COLO668 (cell line): ENCODE measurements at regions not wholly inside any gene's neighbourhood (a gene's known extent, or its start where the extent isn't known, plus 50 kb on each side); places are given as distances from the start of the nearest gene placed in this dataset.
"Not testable (repeated sequence)": the region's sequence is repeated elsewhere in the genome, so short reads cannot be mapped to it uniquely, and the experiment has no call there.

ENCODE experiments used
- DNase-seq: peaks from one replicate; lab custom pipeline; 2025; ENCODE audit not compliant: unreplicated experiment; lab: John Stamatoyannopoulos, UW

- DNase-seq, result no peak
Measured at GRCh38 chr7:153514032-153514431, 538.2 kb upstream of the DPP6 start.

GRCh38 chr7:153515359-153515758 is 536.8 kb upstream of the DPP6 start:
- no peak for DNase-seq

DNA sequence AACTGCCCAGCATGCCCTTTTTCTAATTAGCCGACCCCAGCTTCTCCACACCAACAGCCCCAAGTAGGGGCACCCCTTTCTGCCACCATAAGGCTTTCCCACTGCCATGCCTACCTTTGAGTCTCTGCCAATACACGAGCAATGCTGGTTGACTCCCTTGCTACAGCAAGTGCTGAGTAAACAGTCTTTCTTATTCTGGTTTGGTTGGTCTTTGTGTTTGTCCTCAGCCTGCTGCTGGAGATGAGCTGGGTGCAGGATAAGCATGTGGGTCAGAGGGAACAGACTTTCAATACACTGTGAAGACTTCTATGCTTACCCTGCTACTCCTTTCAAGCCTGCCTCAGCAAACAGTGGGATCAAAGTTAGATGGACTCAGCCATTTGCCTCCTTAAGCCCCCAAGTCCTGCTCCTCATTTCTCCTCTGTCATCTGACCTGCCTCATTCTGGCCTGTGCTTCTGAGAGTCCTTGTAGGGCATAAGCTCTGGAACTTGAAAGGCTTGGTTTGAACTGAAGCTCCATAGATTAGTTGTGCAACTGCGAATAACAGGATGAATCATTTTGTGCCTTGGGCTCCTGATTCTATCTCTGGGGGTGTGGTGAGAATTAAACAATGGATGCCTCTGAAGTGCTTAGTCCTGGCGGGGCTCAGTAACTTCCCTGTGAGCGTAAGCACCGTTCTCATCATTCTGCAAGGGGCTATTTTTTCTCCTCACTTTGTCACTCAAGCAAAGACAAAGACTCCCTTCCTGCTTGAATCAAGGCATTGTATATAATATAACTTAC is 533.8 kb upstream of the DPP6 start:
- no peak for DNase-seq

GRCh38 chr7:153521370-153521769 is 530.8 kb upstream of the DPP6 start:
- DNase-seq, result no peak

DNA sequence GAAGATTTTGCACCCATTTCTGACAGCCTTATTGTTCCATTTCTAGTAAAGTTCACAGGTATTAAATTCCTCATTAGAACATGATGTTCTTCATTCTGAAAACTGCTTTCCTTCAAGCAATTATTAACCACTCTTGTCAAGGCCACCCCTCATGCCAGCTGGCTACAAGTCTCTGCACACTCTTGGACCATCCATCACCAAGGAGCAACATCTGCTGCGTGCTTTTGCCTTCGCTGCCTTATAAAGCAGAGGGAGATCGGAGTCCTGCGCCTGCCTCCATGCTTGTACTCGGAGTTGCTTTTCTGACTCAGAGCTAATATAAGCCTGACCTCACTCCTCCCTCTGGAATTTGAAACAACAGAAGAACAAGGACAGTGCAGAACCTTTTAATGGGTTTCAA is 529.9 kb upstream of the DPP6 start:
- no peak for DNase-seq

DNA sequence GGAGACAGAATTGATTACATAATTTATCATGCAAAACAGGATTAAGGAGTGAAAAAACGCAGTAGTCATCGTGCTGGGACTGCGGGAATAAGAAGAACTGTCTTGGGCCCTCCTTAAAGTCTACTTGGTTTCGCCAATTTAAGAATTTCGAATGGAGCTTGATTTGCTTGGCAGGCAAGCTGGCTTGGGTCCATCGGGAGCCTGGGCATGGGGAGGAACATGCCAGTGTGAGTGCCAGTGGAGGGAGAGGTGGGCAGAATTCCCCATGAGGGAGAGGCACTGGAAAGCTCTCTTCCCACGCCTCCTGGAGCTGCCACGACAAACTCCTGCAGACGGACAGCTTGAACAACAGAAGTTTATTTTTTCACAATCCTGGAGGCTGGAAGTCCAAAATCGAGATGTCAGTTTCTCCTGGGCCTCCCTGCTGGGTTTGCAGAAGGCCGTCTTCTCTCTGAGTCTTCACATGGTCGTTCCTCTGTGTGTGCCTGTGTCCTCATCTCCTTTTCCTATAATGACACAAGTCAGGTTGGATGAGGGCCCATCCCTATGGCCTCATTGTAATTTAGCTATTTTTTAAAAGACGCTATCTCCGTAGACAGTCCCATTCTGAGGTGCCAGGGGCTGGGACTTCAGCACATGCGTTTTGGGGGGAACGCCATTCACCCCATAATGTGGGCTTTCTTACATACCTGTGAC is 528.7 kb upstream of the DPP6 start:
- DNase-seq, result no peak

DNA sequence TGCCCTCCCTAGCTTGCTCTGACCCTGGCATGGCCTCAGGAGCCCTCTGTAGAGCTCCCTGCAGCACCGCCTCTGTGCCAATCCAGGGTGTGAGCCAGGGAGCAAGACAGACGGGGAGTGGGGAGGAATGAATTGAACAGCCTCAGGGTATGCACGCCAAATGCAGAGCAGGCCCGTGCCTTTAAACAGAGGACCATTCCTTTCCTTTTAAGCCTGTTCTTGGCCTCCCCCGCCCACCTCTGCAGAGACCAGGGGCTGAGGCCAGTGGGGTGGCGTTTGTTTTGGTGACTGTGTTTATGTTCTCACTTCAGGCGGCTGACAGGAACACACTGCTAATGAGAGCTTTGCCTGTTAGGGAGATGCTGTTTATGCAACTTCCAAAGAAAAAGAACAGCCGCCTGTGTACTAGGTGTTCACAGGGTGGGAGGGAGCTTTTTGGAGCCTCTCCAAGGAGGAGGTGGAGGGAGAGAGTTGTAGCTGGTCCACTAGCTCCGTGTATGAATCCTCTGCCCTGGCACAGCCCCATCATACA is 528.1 kb upstream of the DPP6 start:
- no peak for DNase-seq

DNA sequence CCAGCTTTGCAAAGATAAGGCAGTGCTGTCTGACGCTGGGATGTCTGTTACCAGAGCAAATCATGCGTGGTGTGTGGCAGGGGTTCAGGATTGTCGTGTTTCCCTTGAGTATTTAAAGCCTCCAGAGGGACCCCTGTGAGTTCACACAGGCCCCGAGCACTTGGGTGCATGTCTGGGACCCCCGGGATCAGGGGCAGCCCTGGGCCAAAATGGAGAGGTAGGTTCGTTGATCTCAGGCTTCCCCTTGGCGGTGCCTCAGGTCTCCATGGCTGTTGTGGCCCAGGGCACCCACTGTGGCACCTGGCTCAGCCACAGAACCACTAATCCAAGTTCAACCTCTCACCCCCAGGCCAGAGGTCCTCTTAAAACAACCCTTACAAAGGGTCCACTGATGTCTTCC is 523.1 kb upstream of the DPP6 start:
- no peak for DNase-seq

- DNase-seq, result no peak
Measured at GRCh38 chr7:153529651-153530165, 522.5 kb upstream of the DPP6 start.

DNA sequence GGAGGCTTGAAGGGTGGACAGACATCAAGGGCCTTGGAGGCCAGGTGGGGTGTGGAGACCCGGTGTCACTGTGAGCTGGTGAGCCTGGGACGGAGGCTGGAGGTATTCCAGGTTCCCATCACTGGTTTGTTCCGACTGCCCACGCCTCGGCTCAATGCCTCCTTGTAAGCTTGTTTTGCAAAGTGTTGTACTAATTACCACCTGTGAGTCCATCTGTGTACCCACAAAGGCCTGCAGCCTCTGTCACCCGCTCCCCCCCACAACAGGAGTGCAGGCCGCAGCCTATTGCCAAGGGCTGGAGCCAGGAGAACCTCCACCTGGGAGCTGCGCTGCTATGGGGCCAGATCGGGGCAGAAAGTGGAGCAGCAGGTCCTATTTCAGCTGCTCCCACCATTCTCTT is 521.8 kb upstream of the DPP6 start:
- no peak for DNase-seq

DNA sequence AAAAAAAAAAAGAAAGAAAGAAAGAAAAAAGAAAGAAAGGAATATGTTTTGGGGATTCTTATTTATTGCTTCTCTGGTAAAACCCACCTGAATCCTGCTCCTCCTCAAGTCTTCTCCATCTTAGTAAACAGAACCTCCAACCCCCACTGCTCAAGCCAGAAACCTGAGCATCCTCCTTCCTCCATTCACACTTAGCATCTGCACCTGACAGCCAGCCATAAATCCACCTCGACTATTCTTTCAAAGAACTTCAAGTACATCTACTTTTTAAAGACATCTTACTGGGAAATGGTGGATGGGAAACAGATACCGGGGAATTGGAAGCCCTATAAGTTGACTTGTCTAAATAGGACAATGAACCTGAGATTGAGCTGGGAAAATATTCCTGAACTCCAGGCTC is 519.9 kb upstream of the DPP6 start:
- DNase-seq, result no peak

GRCh38 chr7:153537271-153537670 is 514.9 kb upstream of the DPP6 start:
- DNase-seq, result no peak

- no peak for DNase-seq
Measured at GRCh38 chr7:153541903-153542302, 510.3 kb upstream of the DPP6 start.

- no peak for DNase-seq
Measured at GRCh38 chr7:153543232-153543631, 509.0 kb upstream of the DPP6 start.

- no peak for DNase-seq
Measured at GRCh38 chr7:153550173-153550572, 502.0 kb upstream of the DPP6 start.

- DNase-seq, result no peak
Measured at GRCh38 chr7:153564391-153564790, 487.8 kb upstream of the DPP6 start.

DNA sequence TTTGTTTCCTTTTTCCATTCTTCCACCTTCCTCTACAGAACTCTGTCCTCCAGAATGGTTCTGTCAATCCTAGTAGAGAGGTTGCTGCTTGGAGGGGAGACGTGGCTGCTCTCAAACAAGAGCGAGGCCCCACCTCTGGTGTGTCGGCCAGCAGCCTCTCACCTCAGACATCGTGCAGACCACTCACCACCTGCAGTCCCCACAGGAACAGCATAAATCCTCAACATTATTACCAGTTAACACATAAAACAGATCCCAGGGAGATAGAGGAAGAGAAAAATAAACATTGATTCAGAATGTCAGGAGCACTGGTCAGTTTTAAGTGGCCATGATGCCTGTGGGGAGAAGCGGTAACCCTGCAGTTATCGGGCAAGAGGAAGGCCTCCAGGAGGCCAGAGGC is 485.9 kb upstream of the DPP6 start:
- DNase-seq, result no peak

DNA sequence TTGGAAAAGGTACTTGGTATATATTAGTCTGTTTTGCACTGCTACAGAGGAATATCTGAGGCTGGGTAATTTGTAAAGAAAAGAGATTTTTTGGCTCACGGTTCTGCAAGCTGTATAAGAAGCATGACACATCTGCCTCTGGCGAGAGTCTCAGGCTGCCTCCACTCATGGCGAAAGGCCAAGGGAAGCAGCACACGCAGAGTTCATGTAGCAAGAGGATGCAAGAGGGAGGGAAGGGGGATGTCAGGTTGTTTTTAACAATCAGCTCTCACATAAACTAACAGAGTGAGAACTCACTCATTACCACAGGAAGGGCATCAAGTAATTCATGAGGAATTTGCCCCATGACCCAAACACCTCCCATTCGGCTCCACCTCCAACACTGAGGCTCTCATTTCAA is 484.8 kb upstream of the DPP6 start:
- DNase-seq, result no peak

- DNase-seq, result not testable (repeated sequence)
Measured at GRCh38 chr7:153569520-153569919, 482.7 kb upstream of the DPP6 start.

GRCh38 chr7:153576096-153576495 is 476.1 kb upstream of the DPP6 start:
- no peak for DNase-seq

DNA sequence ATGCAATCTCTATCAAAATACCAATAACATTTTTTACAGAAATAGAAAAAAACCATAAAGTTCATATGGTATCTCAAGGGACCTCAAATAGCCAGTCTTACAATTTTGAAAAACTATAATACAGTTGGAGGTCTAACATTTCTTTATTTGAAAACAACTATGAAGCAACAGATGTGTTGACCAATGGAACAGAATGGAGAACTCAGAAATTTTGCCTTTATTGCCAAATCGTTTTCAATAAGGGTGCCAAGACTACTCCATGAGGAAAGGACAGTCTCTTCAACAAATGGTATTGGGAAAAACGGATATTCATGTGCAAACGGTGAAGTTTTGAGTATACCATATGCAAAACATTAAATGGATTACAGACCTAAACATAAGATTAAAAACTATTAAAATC is 470.8 kb upstream of the DPP6 start:
- no peak for DNase-seq

- no peak for DNase-seq
Measured at GRCh38 chr7:153584132-153584531, 468.1 kb upstream of the DPP6 start.
